GM23338 (cell line): ENCODE measurements at regions not wholly inside any gene's neighbourhood (a gene's known extent, or its start where the extent isn't known, plus 50 kb on each side); places are given as distances from the start of the nearest gene placed in this dataset.

Source experiments
- ATAC-seq: fragments of 200-7000 bp; cut with Tn5 transposase; 3 replicates; pipeline ENCODE4 v1.9.1; 2020
- DNase-seq: peaks from one replicate; pipeline ENCODE4 v3.0.0-alpha.2; 2015; ENCODE audit warnings: low spot score
- H2AFZ ChIP-seq: fragments of 200-600 bp; sonication (generic); 2 replicates; pipeline ENCODE4 v1.8.0; 2016; ENCODE audit warnings: antibody characterized with exemption, mild to moderate bottlenecking, moderate library complexity
- H3F3A ChIP-seq: fragments of 200-600 bp; sonication (generic); replicated peaks from 2 replicates; pipeline ENCODE4 v1.8.0; 2017; ENCODE audit warnings: antibody characterized with exemption, mixed run types, low read depth
- H3K27ac ChIP-seq: fragments of 200-600 bp; sonication (generic); 2 replicates; pipeline ENCODE4 v1.6.1; 2016; ENCODE audit warnings: low read depth
- H3K27me3 ChIP-seq: fragments of 200-600 bp; sonication (generic); 2 replicates; pipeline ENCODE4 v1.8.0; 2016; ENCODE audit warnings: mild to moderate bottlenecking, mixed run types, moderate library complexity; ENCODE audit not compliant: insufficient read depth
- H3K36me3 ChIP-seq: fragments of 200-600 bp; sonication (generic); 2 replicates; pipeline ENCODE4 v1.8.0; 2016; ENCODE audit warnings: mild to moderate bottlenecking; ENCODE audit not compliant: insufficient read depth
- H3K4me1 ChIP-seq: fragments of 200-600 bp; sonication (generic); 2 replicates; pipeline ENCODE4 v1.8.0; 2016; ENCODE audit warnings: mild to moderate bottlenecking, moderate library complexity; ENCODE audit not compliant: insufficient read depth
- H3K4me2 ChIP-seq: fragments of 200-600 bp; sonication (generic); 2 replicates; pipeline ENCODE4 v1.7.1; 2017; ENCODE audit warnings: mixed run types
- H3K4me3 ChIP-seq: fragments of 200-600 bp; sonication (generic); 2 replicates; pipeline ENCODE4 v1.6.1; 2016; ENCODE audit warnings: mixed run types
- H3K79me2 ChIP-seq: fragments of 200-600 bp; sonication (generic); replicated peaks from 2 replicates; pipeline ENCODE4 v1.8.0; 2017; ENCODE audit warnings: mild to moderate bottlenecking; ENCODE audit not compliant: insufficient read depth
- H3K9me2 ChIP-seq: fragments of 200-600 bp; sonication (generic); 2 replicates; pipeline ENCODE4 v1.8.0; 2017; ENCODE audit not compliant: insufficient read depth
- H4K20me1 ChIP-seq: fragments of 200-600 bp; sonication (generic); replicated peaks from 2 replicates; pipeline ENCODE4 v1.8.0; 2017; ENCODE audit warnings: mild to moderate bottlenecking; ENCODE audit not compliant: insufficient read depth
- H3K27ac Mint-ChIP-seq: 2 replicates; pipeline ENCODE4 v1.8.0; 2020; ENCODE audit warnings: inconsistent platforms, mild to moderate bottlenecking, moderate library complexity, mixed read lengths
- H3K27me3 Mint-ChIP-seq: 3 replicates; pipeline ENCODE4 v1.8.0; 2022; ENCODE audit warnings: low read depth, mild to moderate bottlenecking, moderate library complexity, mixed read lengths, inconsistent platforms; ENCODE audit not compliant: insufficient read depth, poor library complexity
- H3K36me3 Mint-ChIP-seq: 3 replicates; pipeline ENCODE4 v1.8.0; 2021; ENCODE audit warnings: low read depth, mild to moderate bottlenecking, inconsistent platforms, moderate library complexity, mixed read lengths
- H3K4me1 Mint-ChIP-seq: 3 replicates; pipeline ENCODE4 v1.8.0; 2020; ENCODE audit warnings: mild to moderate bottlenecking, inconsistent platforms, mixed read lengths
- H3K4me3 Mint-ChIP-seq: 3 replicates; pipeline ENCODE4 v1.8.0; 2021; ENCODE audit warnings: moderate library complexity, mild to moderate bottlenecking, inconsistent platforms, mixed read lengths
- H3K9me3 Mint-ChIP-seq: 3 replicates; pipeline ENCODE4 v1.8.0; 2020; ENCODE audit warnings: moderate library complexity, mild to moderate bottlenecking, inconsistent platforms, mixed read lengths
- CREB1 ChIP-seq: fragments of 250-450 bp; sonication (Bioruptor Pico); IDR thresholded peaks from 2 replicates; pipeline ENCODE4 v1.5.0; 2020; ENCODE audit warnings: low read depth, mild to moderate bottlenecking, moderate library complexity
- ETS1 ChIP-seq: IDR thresholded peaks from 2 replicates; pipeline ENCODE4 v1.6.1; 2016; ENCODE audit warnings: antibody characterized with exemption
- EZH2 ChIP-seq: fragments of 200-600 bp; sonication (generic); IDR thresholded peaks from one replicate; pipeline ENCODE4 v1.8.0; 2017; ENCODE audit warnings: antibody characterized with exemption, mild to moderate bottlenecking, low read depth; ENCODE audit not compliant: unreplicated experiment
- EZH2phosphoT487 ChIP-seq: fragments of 200-600 bp; sonication (generic); IDR thresholded peaks from one replicate; pipeline ENCODE4 v1.8.1; 2018; ENCODE audit warnings: antibody characterized with exemption; ENCODE audit not compliant: unreplicated experiment
- JUNB ChIP-seq: IDR thresholded peaks from one replicate; pipeline ENCODE4 v1.6.1; 2016; ENCODE audit warnings: antibody characterized with exemption; ENCODE audit not compliant: unreplicated experiment
- NANOG ChIP-seq: IDR thresholded peaks from 2 replicates; pipeline ENCODE4 v1.6.1; 2016; ENCODE audit warnings: antibody characterized with exemption, borderline replicate concordance
- POLR2AphosphoS5 ChIP-seq: IDR thresholded peaks from 2 replicates; pipeline ENCODE4 v1.6.1; 2016; ENCODE audit warnings: antibody characterized with exemption, low read depth
- ZNF114 ChIP-seq: fragments of 250-450 bp; sonication (Bioruptor Pico); IDR thresholded peaks from 2 replicates; pipeline ENCODE4 v1.5.0; 2020; ENCODE audit warnings: mild to moderate bottlenecking, moderate library complexity
- ZNF331 ChIP-seq: fragments of 250-450 bp; sonication (Bioruptor Pico); IDR thresholded peaks from 2 replicates; pipeline ENCODE4 v1.5.0; 2020; ENCODE audit warnings: low read depth, mild to moderate bottlenecking, moderate library complexity
- TF ChIP-seq, protein P1 (sequence below), 2 experiments: fragments of 200-600 bp in 1 of 2; sonication (generic) in 1 of 2; conservative IDR thresholded peaks; 2 replicates each; pipeline versions ENCODE4 v1.5.1 to v1.6.1; 2016 to 2017; ENCODE audit warnings: antibody characterized with exemption in 2 of 2, low read depth in 2 of 2, mild to moderate bottlenecking in 2 of 2, moderate library complexity in 1 of 2
- TF ChIP-seq, protein P2 (sequence below): IDR thresholded peaks from one replicate; pipeline ENCODE4 v1.6.1; 2018; ENCODE audit warnings: antibody characterized with exemption; ENCODE audit not compliant: unreplicated experiment
- TF ChIP-seq, protein P3 (sequence below): fragments of 250-450 bp; sonication (Bioruptor Pico); IDR thresholded peaks from 2 replicates; pipeline ENCODE4 v1.5.0; 2020; ENCODE audit warnings: mild to moderate bottlenecking, moderate library complexity

- TF ChIP-seq JUNB (no peak), CREB1 (CRISPR knock-in tag) (no peak), EZH2phosphoT487 (no peak), EZH2 (no peak), NANOG (no peak)
- TF ChIP-seq, protein P1, sequence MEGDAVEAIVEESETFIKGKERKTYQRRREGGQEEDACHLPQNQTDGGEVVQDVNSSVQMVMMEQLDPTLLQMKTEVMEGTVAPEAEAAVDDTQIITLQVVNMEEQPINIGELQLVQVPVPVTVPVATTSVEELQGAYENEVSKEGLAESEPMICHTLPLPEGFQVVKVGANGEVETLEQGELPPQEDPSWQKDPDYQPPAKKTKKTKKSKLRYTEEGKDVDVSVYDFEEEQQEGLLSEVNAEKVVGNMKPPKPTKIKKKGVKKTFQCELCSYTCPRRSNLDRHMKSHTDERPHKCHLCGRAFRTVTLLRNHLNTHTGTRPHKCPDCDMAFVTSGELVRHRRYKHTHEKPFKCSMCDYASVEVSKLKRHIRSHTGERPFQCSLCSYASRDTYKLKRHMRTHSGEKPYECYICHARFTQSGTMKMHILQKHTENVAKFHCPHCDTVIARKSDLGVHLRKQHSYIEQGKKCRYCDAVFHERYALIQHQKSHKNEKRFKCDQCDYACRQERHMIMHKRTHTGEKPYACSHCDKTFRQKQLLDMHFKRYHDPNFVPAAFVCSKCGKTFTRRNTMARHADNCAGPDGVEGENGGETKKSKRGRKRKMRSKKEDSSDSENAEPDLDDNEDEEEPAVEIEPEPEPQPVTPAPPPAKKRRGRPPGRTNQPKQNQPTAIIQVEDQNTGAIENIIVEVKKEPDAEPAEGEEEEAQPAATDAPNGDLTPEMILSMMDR (conservative IDR thresholded peaks at IDR 0.05; ENCODE audit: low read depth in 2 of 2), result no peak
- TF ChIP-seq, protein P2, sequence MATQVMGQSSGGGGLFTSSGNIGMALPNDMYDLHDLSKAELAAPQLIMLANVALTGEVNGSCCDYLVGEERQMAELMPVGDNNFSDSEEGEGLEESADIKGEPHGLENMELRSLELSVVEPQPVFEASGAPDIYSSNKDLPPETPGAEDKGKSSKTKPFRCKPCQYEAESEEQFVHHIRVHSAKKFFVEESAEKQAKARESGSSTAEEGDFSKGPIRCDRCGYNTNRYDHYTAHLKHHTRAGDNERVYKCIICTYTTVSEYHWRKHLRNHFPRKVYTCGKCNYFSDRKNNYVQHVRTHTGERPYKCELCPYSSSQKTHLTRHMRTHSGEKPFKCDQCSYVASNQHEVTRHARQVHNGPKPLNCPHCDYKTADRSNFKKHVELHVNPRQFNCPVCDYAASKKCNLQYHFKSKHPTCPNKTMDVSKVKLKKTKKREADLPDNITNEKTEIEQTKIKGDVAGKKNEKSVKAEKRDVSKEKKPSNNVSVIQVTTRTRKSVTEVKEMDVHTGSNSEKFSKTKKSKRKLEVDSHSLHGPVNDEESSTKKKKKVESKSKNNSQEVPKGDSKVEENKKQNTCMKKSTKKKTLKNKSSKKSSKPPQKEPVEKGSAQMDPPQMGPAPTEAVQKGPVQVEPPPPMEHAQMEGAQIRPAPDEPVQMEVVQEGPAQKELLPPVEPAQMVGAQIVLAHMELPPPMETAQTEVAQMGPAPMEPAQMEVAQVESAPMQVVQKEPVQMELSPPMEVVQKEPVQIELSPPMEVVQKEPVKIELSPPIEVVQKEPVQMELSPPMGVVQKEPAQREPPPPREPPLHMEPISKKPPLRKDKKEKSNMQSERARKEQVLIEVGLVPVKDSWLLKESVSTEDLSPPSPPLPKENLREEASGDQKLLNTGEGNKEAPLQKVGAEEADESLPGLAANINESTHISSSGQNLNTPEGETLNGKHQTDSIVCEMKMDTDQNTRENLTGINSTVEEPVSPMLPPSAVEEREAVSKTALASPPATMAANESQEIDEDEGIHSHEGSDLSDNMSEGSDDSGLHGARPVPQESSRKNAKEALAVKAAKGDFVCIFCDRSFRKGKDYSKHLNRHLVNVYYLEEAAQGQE, result no peak
Measured at GRCh38 chr18:72375618-72376017, 168.5 kb downstream of the CBLN2 start (continued).

GRCh38 chr18:72372076-72372475 lies 172.1 kb downstream of the CBLN2 start:
- DNase-seq (no peak), ATAC-seq (no peak)
- Histone ChIP-seq H3K27me3 (no peaks in the 10 kb centered on the region), H4K20me1 (no peaks in the 10 kb centered on the region), H3K4me2 (no peak overlapping the region), H3K27ac (no peak overlapping the region), H3K4me3 (no peak overlapping the region), H3K9me2 (no peaks in the 10 kb centered on the region), H3K36me3 (no peaks in the 10 kb centered on the region; the same call in none of the 2 replicates), H3F3A (no peaks in the 10 kb centered on the region), H3K79me2 (no peaks in the 10 kb centered on the region), H2AFZ (no peak overlapping the region), H3K4me1 (no peaks in the 10 kb centered on the region)
- Mint-ChIP-seq H3K9me3 (peaks cover 91% of the 10 kb centered on the region), H3K36me3 (peaks cover 14% of the 10 kb centered on the region), H3K4me1 (no peaks in the 10 kb centered on the region), H3K27me3 (peaks cover 2% of the 10 kb centered on the region), H3K4me3 (no peak overlapping the region), H3K27ac (no peak overlapping the region)
- no peak for TF ChIP-seq ETS1
- TF ChIP-seq ZNF331 (CRISPR knock-in tag), result no peak
- TF ChIP-seq ZNF114 (CRISPR knock-in tag), result no peak
- TF ChIP-seq EZH2, result no peak
- TF ChIP-seq EZH2phosphoT487, result no peak
- no peak for TF ChIP-seq POLR2AphosphoS5
- TF ChIP-seq CREB1 (CRISPR knock-in tag), result no peak
- TF ChIP-seq, protein P3, sequence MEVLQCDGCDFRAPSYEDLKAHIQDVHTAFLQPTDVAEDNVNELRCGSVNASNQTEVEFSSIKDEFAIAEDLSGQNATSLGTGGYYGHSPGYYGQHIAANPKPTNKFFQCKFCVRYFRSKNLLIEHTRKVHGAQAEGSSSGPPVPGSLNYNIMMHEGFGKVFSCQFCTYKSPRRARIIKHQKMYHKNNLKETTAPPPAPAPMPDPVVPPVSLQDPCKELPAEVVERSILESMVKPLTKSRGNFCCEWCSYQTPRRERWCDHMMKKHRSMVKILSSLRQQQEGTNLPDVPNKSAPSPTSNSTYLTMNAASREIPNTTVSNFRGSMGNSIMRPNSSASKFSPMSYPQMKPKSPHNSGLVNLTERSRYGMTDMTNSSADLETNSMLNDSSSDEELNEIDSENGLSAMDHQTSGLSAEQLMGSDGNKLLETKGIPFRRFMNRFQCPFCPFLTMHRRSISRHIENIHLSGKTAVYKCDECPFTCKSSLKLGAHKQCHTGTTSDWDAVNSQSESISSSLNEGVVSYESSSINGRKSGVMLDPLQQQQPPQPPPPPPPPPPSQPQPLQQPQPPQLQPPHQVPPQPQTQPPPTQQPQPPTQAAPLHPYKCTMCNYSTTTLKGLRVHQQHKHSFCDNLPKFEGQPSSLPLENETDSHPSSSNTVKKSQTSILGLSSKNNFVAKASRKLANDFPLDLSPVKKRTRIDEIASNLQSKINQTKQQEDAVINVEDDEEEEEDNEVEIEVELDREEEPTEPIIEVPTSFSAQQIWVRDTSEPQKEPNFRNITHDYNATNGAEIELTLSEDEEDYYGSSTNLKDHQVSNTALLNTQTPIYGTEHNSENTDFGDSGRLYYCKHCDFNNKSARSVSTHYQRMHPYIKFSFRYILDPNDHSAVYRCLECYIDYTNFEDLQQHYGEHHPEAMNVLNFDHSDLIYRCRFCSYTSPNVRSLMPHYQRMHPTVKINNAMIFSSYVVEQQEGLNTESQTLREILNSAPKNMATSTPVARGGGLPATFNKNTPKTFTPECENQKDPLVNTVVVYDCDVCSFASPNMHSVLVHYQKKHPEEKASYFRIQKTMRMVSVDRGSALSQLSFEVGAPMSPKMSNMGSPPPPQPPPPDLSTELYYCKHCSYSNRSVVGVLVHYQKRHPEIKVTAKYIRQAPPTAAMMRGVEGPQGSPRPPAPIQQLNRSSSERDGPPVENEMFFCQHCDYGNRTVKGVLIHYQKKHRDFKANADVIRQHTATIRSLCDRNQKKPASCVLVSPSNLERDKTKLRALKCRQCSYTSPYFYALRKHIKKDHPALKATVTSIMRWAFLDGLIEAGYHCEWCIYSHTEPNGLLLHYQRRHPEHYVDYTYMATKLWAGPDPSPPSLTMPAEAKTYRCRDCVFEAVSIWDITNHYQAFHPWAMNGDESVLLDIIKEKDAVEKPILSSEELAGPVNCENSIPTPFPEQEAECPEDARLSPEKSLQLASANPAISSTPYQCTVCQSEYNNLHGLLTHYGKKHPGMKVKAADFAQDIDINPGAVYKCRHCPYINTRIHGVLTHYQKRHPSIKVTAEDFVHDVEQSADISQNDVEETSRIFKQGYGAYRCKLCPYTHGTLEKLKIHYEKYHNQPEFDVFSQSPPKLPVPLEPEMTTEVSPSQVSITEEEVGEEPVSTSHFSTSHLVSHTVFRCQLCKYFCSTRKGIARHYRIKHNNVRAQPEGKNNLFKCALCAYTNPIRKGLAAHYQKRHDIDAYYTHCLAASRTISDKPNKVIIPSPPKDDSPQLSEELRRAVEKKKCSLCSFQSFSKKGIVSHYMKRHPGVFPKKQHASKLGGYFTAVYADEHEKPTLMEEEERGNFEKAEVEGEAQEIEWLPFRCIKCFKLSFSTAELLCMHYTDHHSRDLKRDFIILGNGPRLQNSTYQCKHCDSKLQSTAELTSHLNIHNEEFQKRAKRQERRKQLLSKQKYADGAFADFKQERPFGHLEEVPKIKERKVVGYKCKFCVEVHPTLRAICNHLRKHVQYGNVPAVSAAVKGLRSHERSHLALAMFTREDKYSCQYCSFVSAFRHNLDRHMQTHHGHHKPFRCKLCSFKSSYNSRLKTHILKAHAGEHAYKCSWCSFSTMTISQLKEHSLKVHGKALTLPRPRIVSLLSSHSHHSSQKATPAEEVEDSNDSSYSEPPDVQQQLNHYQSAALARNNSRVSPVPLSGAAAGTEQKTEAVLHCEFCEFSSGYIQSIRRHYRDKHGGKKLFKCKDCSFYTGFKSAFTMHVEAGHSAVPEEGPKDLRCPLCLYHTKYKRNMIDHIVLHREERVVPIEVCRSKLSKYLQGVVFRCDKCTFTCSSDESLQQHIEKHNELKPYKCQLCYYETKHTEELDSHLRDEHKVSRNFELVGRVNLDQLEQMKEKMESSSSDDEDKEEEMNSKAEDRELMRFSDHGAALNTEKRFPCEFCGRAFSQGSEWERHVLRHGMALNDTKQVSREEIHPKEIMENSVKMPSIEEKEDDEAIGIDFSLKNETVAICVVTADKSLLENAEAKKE (CRISPR knock-in tag), result no peak
